A549 (cell line): ENCODE measurements at regions not wholly inside any gene's neighbourhood (a gene's known extent, or its start where the extent isn't known, plus 50 kb on each side); places are given as distances from the start of the nearest gene placed in this dataset.

ENCODE experiments used
- ESRRA ChIP-seq: fragments of 150-350 bp; IDR thresholded peaks from 2 replicates; pipeline ENCODE4 v1.6.1; 2014; ENCODE audit warnings: mild to moderate bottlenecking, low read length, borderline replicate concordance
- HDAC2 ChIP-seq: fragments of 200-600 bp; sonication (generic); IDR thresholded peaks from 2 replicates; pipeline ENCODE4 v1.6.1; 2016
- MAZ ChIP-seq: fragments of 150-350 bp; IDR thresholded peaks from 2 replicates; pipeline ENCODE4 v1.6.1; 2014; ENCODE audit warnings: antibody characterized with exemption, low read depth, low read length, borderline replicate concordance
- MYC ChIP-seq: IDR thresholded peaks from 2 replicates; pipeline ENCODE4 v1.6.1; 2012; ENCODE audit warnings: mild to moderate bottlenecking, inconsistent platforms, low read length, improper control_type of control experiment, borderline replicate concordance
- NFE2L2 ChIP-seq: fragments of 150-350 bp; conservative IDR thresholded peaks from 2 replicates; pipeline ENCODE4 v1.6.1; 2014; ENCODE audit warnings: low read length
- NR3C1 ChIP-seq: fragments of >200 bp; sonication (Bioruptor Twin); formaldehyde crosslinking; IDR thresholded peaks from 3 replicates; pipeline ENCODE4 v1.6.1; 2017
- POLR2A ChIP-seq: IDR thresholded peaks from 2 replicates; pipeline ENCODE4 v1.6.1; 2012; ENCODE audit warnings: mild to moderate bottlenecking, low read length
- RAD21 ChIP-seq, 2 experiments: fragments of >200 bp in 1 of 2; sonication (Bioruptor Twin) in 1 of 2; formaldehyde crosslinking in 1 of 2; IDR thresholded peaks in 1 of 2; conservative IDR thresholded peaks in 1 of 2; 2 replicates in 1 of 2; 3 replicates in 1 of 2; pipeline ENCODE4 v1.6.1; 2012 to 2018; ENCODE audit warnings: inconsistent platforms in 1 of 2
- RNF2 ChIP-seq: fragments of 200-600 bp; sonication (generic); IDR thresholded peaks from 2 replicates; pipeline ENCODE4 v1.6.1; 2016; ENCODE audit warnings: low read depth, mild to moderate bottlenecking, antibody characterized with exemption, moderate library complexity, borderline replicate concordance
- TFCP2L1 ChIP-seq: fragments of 250-450 bp; sonication (Bioruptor Pico); IDR thresholded peaks from 2 replicates; pipeline ENCODE4 v1.5.0; 2021; ENCODE audit warnings: mild to moderate bottlenecking
- TF ChIP-seq, protein P1 (sequence below): fragments of 150-350 bp; IDR thresholded peaks from 2 replicates; pipeline ENCODE4 v1.6.1; 2014; ENCODE audit warnings: low read depth, mild to moderate bottlenecking, low read length
- TF ChIP-seq, protein P2 (sequence below): fragments of 200-600 bp; sonication (generic); IDR thresholded peaks from 2 replicates; pipeline ENCODE4 v1.6.1; 2016; ENCODE audit warnings: antibody characterized with exemption, mild to moderate bottlenecking, moderate library complexity
- TF ChIP-seq, protein P3 (sequence below): fragments of >200 bp; sonication (Bioruptor Twin); formaldehyde crosslinking; IDR thresholded peaks from 3 replicates; pipeline ENCODE4 v1.5.1; 2016

- TF ChIP-seq HDAC2 = no peak
- TF ChIP-seq MYC = no peak
- no peak for TF ChIP-seq NR3C1
- no peak for TF ChIP-seq POLR2A
- TF ChIP-seq, protein P1, sequence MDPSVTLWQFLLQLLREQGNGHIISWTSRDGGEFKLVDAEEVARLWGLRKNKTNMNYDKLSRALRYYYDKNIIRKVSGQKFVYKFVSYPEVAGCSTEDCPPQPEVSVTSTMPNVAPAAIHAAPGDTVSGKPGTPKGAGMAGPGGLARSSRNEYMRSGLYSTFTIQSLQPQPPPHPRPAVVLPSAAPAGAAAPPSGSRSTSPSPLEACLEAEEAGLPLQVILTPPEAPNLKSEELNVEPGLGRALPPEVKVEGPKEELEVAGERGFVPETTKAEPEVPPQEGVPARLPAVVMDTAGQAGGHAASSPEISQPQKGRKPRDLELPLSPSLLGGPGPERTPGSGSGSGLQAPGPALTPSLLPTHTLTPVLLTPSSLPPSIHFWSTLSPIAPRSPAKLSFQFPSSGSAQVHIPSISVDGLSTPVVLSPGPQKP = no peak
- TF ChIP-seq TFCP2L1 (CRISPR knock-in tag) = no peak
- TF ChIP-seq, protein P2, sequence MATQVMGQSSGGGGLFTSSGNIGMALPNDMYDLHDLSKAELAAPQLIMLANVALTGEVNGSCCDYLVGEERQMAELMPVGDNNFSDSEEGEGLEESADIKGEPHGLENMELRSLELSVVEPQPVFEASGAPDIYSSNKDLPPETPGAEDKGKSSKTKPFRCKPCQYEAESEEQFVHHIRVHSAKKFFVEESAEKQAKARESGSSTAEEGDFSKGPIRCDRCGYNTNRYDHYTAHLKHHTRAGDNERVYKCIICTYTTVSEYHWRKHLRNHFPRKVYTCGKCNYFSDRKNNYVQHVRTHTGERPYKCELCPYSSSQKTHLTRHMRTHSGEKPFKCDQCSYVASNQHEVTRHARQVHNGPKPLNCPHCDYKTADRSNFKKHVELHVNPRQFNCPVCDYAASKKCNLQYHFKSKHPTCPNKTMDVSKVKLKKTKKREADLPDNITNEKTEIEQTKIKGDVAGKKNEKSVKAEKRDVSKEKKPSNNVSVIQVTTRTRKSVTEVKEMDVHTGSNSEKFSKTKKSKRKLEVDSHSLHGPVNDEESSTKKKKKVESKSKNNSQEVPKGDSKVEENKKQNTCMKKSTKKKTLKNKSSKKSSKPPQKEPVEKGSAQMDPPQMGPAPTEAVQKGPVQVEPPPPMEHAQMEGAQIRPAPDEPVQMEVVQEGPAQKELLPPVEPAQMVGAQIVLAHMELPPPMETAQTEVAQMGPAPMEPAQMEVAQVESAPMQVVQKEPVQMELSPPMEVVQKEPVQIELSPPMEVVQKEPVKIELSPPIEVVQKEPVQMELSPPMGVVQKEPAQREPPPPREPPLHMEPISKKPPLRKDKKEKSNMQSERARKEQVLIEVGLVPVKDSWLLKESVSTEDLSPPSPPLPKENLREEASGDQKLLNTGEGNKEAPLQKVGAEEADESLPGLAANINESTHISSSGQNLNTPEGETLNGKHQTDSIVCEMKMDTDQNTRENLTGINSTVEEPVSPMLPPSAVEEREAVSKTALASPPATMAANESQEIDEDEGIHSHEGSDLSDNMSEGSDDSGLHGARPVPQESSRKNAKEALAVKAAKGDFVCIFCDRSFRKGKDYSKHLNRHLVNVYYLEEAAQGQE = no peak
- no peak for TF ChIP-seq RNF2
- TF ChIP-seq, protein P3, sequence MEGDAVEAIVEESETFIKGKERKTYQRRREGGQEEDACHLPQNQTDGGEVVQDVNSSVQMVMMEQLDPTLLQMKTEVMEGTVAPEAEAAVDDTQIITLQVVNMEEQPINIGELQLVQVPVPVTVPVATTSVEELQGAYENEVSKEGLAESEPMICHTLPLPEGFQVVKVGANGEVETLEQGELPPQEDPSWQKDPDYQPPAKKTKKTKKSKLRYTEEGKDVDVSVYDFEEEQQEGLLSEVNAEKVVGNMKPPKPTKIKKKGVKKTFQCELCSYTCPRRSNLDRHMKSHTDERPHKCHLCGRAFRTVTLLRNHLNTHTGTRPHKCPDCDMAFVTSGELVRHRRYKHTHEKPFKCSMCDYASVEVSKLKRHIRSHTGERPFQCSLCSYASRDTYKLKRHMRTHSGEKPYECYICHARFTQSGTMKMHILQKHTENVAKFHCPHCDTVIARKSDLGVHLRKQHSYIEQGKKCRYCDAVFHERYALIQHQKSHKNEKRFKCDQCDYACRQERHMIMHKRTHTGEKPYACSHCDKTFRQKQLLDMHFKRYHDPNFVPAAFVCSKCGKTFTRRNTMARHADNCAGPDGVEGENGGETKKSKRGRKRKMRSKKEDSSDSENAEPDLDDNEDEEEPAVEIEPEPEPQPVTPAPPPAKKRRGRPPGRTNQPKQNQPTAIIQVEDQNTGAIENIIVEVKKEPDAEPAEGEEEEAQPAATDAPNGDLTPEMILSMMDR = no peak
- TF ChIP-seq ESRRA = no peak
- no peak for TF ChIP-seq MAZ
- TF ChIP-seq RAD21 (conservative IDR thresholded peaks at IDR 0.05 in 1 of 2, IDR thresholded peaks at IDR 0.05 in 1 of 2) = no peak
- TF ChIP-seq NFE2L2 = no peak
These were observed 335.7 kb upstream of the HTR2A start for GRCh38 chr13:47232516-47232915.
